GM23338 (cell line): ENCODE measurements at regions not wholly inside any gene's neighbourhood (a gene's known extent, or its start where the extent isn't known, plus 50 kb on each side); places are given as distances from the start of the nearest gene placed in this dataset.

Experiments used
- CREB1 ChIP-seq: fragments of 250-450 bp; sonication (Bioruptor Pico); IDR thresholded peaks from 2 replicates; pipeline ENCODE4 v1.5.0; 2020; ENCODE audit warnings: low read depth, mild to moderate bottlenecking, moderate library complexity
- CTCF ChIP-seq, 2 experiments: fragments of 200-600 bp in 1 of 2; sonication (generic) in 1 of 2; conservative IDR thresholded peaks; 2 replicates each; pipeline versions ENCODE4 v1.5.1 to v1.6.1; 2016 to 2017; ENCODE audit warnings: antibody characterized with exemption in 2 of 2, low read depth in 2 of 2, mild to moderate bottlenecking in 2 of 2, moderate library complexity in 1 of 2
- EZH2 ChIP-seq: fragments of 200-600 bp; sonication (generic); IDR thresholded peaks from one replicate; pipeline ENCODE4 v1.8.0; 2017; ENCODE audit warnings: antibody characterized with exemption, mild to moderate bottlenecking, low read depth; ENCODE audit not compliant: unreplicated experiment
- EZH2phosphoT487 ChIP-seq: fragments of 200-600 bp; sonication (generic); IDR thresholded peaks from one replicate; pipeline ENCODE4 v1.8.1; 2018; ENCODE audit warnings: antibody characterized with exemption; ENCODE audit not compliant: unreplicated experiment
- JUNB ChIP-seq: IDR thresholded peaks from one replicate; pipeline ENCODE4 v1.6.1; 2016; ENCODE audit warnings: antibody characterized with exemption; ENCODE audit not compliant: unreplicated experiment
- POLR2AphosphoS5 ChIP-seq: IDR thresholded peaks from 2 replicates; pipeline ENCODE4 v1.6.1; 2016; ENCODE audit warnings: antibody characterized with exemption, low read depth
- REST ChIP-seq: IDR thresholded peaks from one replicate; pipeline ENCODE4 v1.6.1; 2018; ENCODE audit warnings: antibody characterized with exemption; ENCODE audit not compliant: unreplicated experiment
- STAT1 ChIP-seq: IDR thresholded peaks from one replicate; pipeline ENCODE4 v1.6.1; 2016; ENCODE audit warnings: antibody characterized with exemption; ENCODE audit not compliant: unreplicated experiment
- ZNF331 ChIP-seq: fragments of 250-450 bp; sonication (Bioruptor Pico); IDR thresholded peaks from 2 replicates; pipeline ENCODE4 v1.5.0; 2020; ENCODE audit warnings: low read depth, mild to moderate bottlenecking, moderate library complexity

GRCh38 chr13:72561791-72562190 is 165.6 kb downstream of the MZT1 start:
- TF ChIP-seq STAT1 (no peak), CTCF (conservative IDR thresholded peaks at IDR 0.05; ENCODE audit: low read depth in 2 of 2) (no peak), REST (no peak), POLR2AphosphoS5 (no peak), EZH2 (no peak), EZH2phosphoT487 (no peak), CREB1 (no peak), JUNB (no peak), ZNF331 (no peak)
